HEK293 (cell line): ENCODE measurements at regions not wholly inside any gene's neighbourhood (a gene's known extent, or its start where the extent isn't known, plus 50 kb on each side); places are given as distances from the start of the nearest gene placed in this dataset.

Experiments
- CTCF ChIP-seq: fragments of 450-650 bp; formaldehyde crosslinking; IDR thresholded peaks from 2 replicates; pipeline ENCODE4 v1.5.1; 2016; ENCODE audit warnings: missing biosample characterization, missing genetic modification characterization
- HOXA7 ChIP-seq: sonication (generic); formaldehyde crosslinking; IDR thresholded peaks from 2 replicates; pipeline ENCODE4 v1.8.1; 2022; ENCODE audit warnings: missing genetic modification reagents, borderline replicate concordance
- KLF1 ChIP-seq: fragments of 450-650 bp; formaldehyde crosslinking; IDR thresholded peaks from 2 replicates; pipeline ENCODE4 v1.5.1; 2016; ENCODE audit warnings: missing biosample characterization, missing genetic modification characterization
- TCF7L2 ChIP-seq: IDR thresholded peaks from 2 replicates; pipeline ENCODE4 v1.6.1; 2011; ENCODE audit warnings: low read depth, mild to moderate bottlenecking, inconsistent platforms, low read length, moderate library complexity, borderline replicate concordance
- YY1 ChIP-seq: fragments of 450-650 bp; formaldehyde crosslinking; IDR thresholded peaks from 2 replicates; pipeline ENCODE4 v1.5.1; 2018; ENCODE audit warnings: missing biosample characterization, missing genetic modification characterization
- ZBTB7A ChIP-seq: fragments of 450-650 bp; formaldehyde crosslinking; IDR thresholded peaks from 2 replicates; pipeline ENCODE4 v1.5.1; 2016; ENCODE audit warnings: low read depth, missing biosample characterization, missing genetic modification characterization
- ZFP37 ChIP-seq: fragments of 450-650 bp; formaldehyde crosslinking; IDR thresholded peaks from 2 replicates; pipeline ENCODE4 v1.5.1; 2016; ENCODE audit warnings: missing biosample characterization, missing genetic modification characterization
- ZNF140 ChIP-seq: fragments of 450-650 bp; formaldehyde crosslinking; IDR thresholded peaks from 2 replicates; pipeline ENCODE4 v1.5.1; 2016; ENCODE audit warnings: missing biosample characterization, missing genetic modification characterization
- ZNF16 ChIP-seq: fragments of 450-650 bp; formaldehyde crosslinking; IDR thresholded peaks from 2 replicates; pipeline ENCODE4 v1.5.1; 2016; ENCODE audit warnings: low read depth, missing biosample characterization, missing genetic modification characterization
- ZNF280D ChIP-seq: fragments of 450-650 bp; formaldehyde crosslinking; IDR thresholded peaks from 2 replicates; pipeline ENCODE4 v1.5.1; 2016; ENCODE audit warnings: missing biosample characterization, missing genetic modification characterization
- ZNF639 ChIP-seq: fragments of 450-650 bp; formaldehyde crosslinking; IDR thresholded peaks from 2 replicates; pipeline ENCODE4 v1.5.1; 2016; ENCODE audit warnings: missing biosample characterization, missing genetic modification characterization

- TF ChIP-seq ZFP37 (tag by site-specific recombination) = no peak
- TF ChIP-seq YY1 (tag by site-specific recombination) = no peak
- TF ChIP-seq TCF7L2 = no peak
- no peak for TF ChIP-seq ZBTB7A
- no peak for TF ChIP-seq CTCF (tag by site-specific recombination)
- no peak for TF ChIP-seq KLF1 (tag by site-specific recombination)
- no peak for TF ChIP-seq ZNF16
- TF ChIP-seq ZNF280D (tag by site-specific recombination) = no peak
- no peak for TF ChIP-seq HOXA7
- TF ChIP-seq ZNF140 (tag by site-specific recombination) = no peak
- no peak for TF ChIP-seq ZNF639
These were observed 523.2 kb upstream of the GOLIM4 start for GRCh38 chr3:168618827-168619470.
